Glutamatergic neuron (in vitro differentiated cells): ENCODE measurements at regions not wholly inside any gene's neighbourhood (a gene's known extent, or its start where the extent isn't known, plus 50 kb on each side); places are given as distances from the start of the nearest gene placed in this dataset.

Experiments
- DNase-seq: peaks from one replicate; pipeline ENCODE4 v3.0.0; 2022
- H3K27ac Mint-ChIP-seq: one replicate; pipeline ENCODE4 v1.8.0; 2020; ENCODE audit warnings: mild to moderate bottlenecking, mixed read lengths, inconsistent platforms; ENCODE audit not compliant: unreplicated experiment
- H3K27me3 Mint-ChIP-seq: one replicate; pipeline ENCODE4 v1.8.0; 2020; ENCODE audit warnings: mild to moderate bottlenecking, moderate library complexity, mixed read lengths, inconsistent platforms; ENCODE audit not compliant: unreplicated experiment
- H3K36me3 Mint-ChIP-seq: one replicate; pipeline ENCODE4 v1.8.0; 2020; ENCODE audit warnings: mild to moderate bottlenecking, mixed read lengths, inconsistent platforms; ENCODE audit not compliant: unreplicated experiment
- H3K4me1 Mint-ChIP-seq: one replicate; pipeline ENCODE4 v1.8.0; 2020; ENCODE audit warnings: mild to moderate bottlenecking, low read depth, mixed read lengths, inconsistent platforms; ENCODE audit not compliant: unreplicated experiment
- H3K4me3 Mint-ChIP-seq: one replicate; pipeline ENCODE4 v1.8.0; 2020; ENCODE audit warnings: mild to moderate bottlenecking, mixed read lengths, inconsistent platforms; ENCODE audit not compliant: unreplicated experiment
- H3K9me3 Mint-ChIP-seq: one replicate; pipeline ENCODE4 v1.8.0; 2020; ENCODE audit warnings: mild to moderate bottlenecking, moderate library complexity, mixed read lengths, inconsistent platforms; ENCODE audit not compliant: unreplicated experiment
- CTCF ChIP-seq: fragments of 200-600 bp; sonication (generic); IDR thresholded peaks from one replicate; pipeline ENCODE4 v1.5.0; 2021; ENCODE audit not compliant: partially characterized antibody, unreplicated experiment

DNA sequence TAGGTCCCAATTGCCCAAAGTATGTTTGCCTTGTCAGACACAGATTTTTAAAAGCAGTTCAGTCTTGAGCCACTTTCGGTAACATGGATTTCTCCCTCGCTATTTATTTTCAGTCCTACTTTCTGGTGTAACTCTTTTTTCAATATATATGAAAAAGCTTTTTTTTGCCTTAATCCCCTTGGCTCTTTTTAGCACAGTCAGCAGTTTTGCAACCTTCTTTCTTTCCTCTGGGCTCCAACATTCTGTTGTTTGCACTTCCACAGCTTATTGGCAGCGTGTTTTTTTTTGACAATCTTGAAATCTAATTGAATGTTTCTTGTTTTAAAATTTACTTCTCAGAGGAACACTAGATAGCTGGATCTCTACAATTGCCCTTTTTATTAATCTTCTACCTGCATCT, 429.3 kb upstream of the NBEA start:
- no peak for TF ChIP-seq CTCF
- no peak for DNase-seq
- no peaks in the 10 kb centered on the region for H3K36me3 Mint-ChIP-seq
- no peak overlapping the region for H3K4me3 Mint-ChIP-seq
- H3K27me3 Mint-ChIP-seq, result no peaks in the 10 kb centered on the region
- no peaks in the 10 kb centered on the region for H3K4me1 Mint-ChIP-seq
- H3K9me3 Mint-ChIP-seq, result peaks cover 2% of the 10 kb centered on the region
- no peak overlapping the region for H3K27ac Mint-ChIP-seq

DNA sequence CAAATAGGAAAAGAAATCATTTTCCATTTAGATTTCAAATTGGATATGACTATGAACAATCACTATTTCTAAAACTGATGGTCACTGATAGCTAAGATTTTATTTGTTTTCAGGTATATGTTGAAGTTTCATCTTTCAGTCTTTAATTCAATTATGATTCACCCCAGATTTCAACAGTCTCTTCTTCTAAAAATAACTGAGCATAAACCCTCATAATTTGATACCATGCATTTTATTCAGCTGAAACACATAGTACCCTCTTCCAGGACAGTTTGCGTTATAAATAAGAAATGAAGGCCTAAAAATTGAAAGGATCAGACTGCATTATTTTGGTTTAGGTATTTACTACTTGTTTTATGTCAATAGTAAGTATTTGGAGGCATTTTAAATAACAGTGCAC, 428.5 kb upstream of the NBEA start:
- no peak for DNase-seq
- H3K4me1 Mint-ChIP-seq, result no peaks in the 10 kb centered on the region
- no peak overlapping the region for H3K4me3 Mint-ChIP-seq
- no peaks in the 10 kb centered on the region for H3K36me3 Mint-ChIP-seq
- no peak overlapping the region for H3K27ac Mint-ChIP-seq
- peaks cover 2% of the 10 kb centered on the region for H3K9me3 Mint-ChIP-seq
- no peaks in the 10 kb centered on the region for H3K27me3 Mint-ChIP-seq
- TF ChIP-seq CTCF, result no peak

DNA sequence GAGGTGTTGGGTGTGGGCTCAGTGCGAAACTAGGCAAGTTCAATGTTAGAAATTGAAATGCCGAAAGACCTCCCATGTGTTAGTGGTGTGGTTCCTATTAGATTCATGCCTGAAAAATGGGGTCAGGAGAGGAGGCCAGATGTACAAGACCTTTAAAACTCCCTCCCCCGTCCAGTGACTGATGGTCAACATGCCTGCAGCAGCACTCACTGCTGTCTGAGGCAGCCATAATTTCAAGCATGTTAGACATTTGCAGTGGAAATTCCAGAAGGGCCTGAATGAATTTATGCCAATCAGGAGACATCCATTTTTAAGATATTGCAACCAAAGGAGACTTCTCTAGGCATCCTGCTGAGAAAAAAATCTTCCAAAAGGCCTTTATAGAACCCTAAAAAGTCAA, 426.9 kb upstream of the NBEA start:
- Mint-ChIP-seq H3K9me3 (peaks cover 2% of the 10 kb centered on the region), H3K4me1 (no peaks in the 10 kb centered on the region), H3K4me3 (no peak overlapping the region), H3K27ac (no peak overlapping the region), H3K36me3 (no peaks in the 10 kb centered on the region), H3K27me3 (no peaks in the 10 kb centered on the region)
- no peak for DNase-seq
- no peak for TF ChIP-seq CTCF

DNA sequence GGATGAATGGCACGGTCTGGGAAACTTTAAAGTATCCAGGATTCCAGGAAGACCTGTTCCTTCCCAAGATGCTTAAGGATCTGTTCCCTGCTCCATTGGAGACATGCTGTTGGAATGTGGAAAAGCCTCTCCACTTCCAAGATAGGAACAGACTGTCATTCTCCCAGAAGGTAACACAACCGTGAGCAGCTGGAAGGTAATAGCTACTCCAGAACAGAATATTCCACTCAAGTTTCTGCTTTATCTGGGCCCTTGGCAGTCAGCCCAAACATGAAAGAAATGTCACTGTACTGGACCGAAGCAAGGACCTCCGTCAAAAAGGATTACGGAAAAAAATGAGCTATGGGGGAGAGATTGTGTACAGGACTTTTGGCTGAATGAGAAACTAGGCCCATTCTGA, 420.9 kb upstream of the NBEA start:
- no peak for DNase-seq
- Mint-ChIP-seq H3K27me3 (no peaks in the 10 kb centered on the region), H3K4me3 (no peak overlapping the region), H3K36me3 (no peaks in the 10 kb centered on the region), H3K27ac (no peak overlapping the region), H3K4me1 (no peaks in the 10 kb centered on the region), H3K9me3 (no peaks in the 10 kb centered on the region)
- TF ChIP-seq CTCF, result no peak

- no peak for DNase-seq
- no peaks in the 10 kb centered on the region for H3K27me3 Mint-ChIP-seq
- H3K9me3 Mint-ChIP-seq, result no peaks in the 10 kb centered on the region
- no peak overlapping the region for H3K4me3 Mint-ChIP-seq
- no peaks in the 10 kb centered on the region for H3K36me3 Mint-ChIP-seq
- no peaks in the 10 kb centered on the region for H3K4me1 Mint-ChIP-seq
- TF ChIP-seq CTCF, result no peak
- H3K27ac Mint-ChIP-seq, result no peak overlapping the region
Measured at GRCh38 chr13:34522808-34523207, 419.3 kb upstream of the NBEA start.
